HCT116 (cell line): ENCODE measurements at regions not wholly inside any gene's neighbourhood (a gene's known extent, or its start where the extent isn't known, plus 50 kb on each side); places are given as distances from the start of the nearest gene placed in this dataset.

Experiments
- ATAC-seq: fragments of 200-7000 bp; cut with Tn5 transposase; 2 replicates; pipeline ENCODE4 v1.9.1; 2020; ENCODE audit warnings: mild to moderate bottlenecking, moderate library complexity
- BruUV-seq: library from RNA; stranded (reverse); fragments of 400-500 nt; replicated peaks from 2 replicates; lab custom pipeline; 2021; lab: Mats Ljungman, UMichigan
- CTCF ChIA-PET: fragments of 300-600 bp; sonication (Branson Sonifier 250); formaldehyde crosslinking; loops from one replicate; lab custom pipeline; 2021; ENCODE audit warnings: antibody characterized with exemption; lab: Charles Lee
- POLR2A ChIA-PET: fragments of 300-600, 350-600 bp; sonication (Branson Sonifier 250); formaldehyde crosslinking; loops from one replicate; lab custom pipeline; 2021; ENCODE audit warnings: antibody characterized with exemption; lab: Charles Lee
- RAD21 ChIA-PET, 2 experiments: fragments of 300-600 bp; sonication (Branson Sonifier 250); formaldehyde crosslinking; loops; one replicate each; lab custom pipeline; 2023; ENCODE audit warnings: low total read pairs in 2 of 2; ENCODE audit not compliant: uncharacterized antibody in 2 of 2, unreplicated experiment in 2 of 2, low non-redundant PET in 1 of 2; lab: Charles Lee
- DNase-seq: peaks from one replicate; pipeline ENCODE4 v3.0.0-alpha.2; 2010; ENCODE audit warnings: low read depth, low spot score
- H2AFZ ChIP-seq: fragments of 200-600 bp; shearing (Covaris generic), sonication (generic); 2 replicates; pipeline ENCODE4 v1.6.1; 2017; ENCODE audit warnings: low read depth, mixed run types, mixed read lengths, antibody characterized with exemption, low read length; ENCODE audit not compliant: poor library complexity, severe bottlenecking
- H3K27ac ChIP-seq: 2 replicates; pipeline ENCODE4 v1.5.1; 2012; ENCODE audit warnings: low read depth, low read length
- H3K27me3 ChIP-seq: fragments of 200-600 bp; sonication (generic); 2 replicates; pipeline ENCODE4 v1.6.1; 2016; ENCODE audit warnings: mixed run types, low read length, mixed read lengths; ENCODE audit not compliant: insufficient read depth
- H3K36me3 ChIP-seq, 2 experiments: fragments of 200-500 bp in 1 of 2; fragments of 200-600 bp in 1 of 2; sonication (Bioruptor generic) in 1 of 2; sonication (generic) in 1 of 2; 2 replicates each; pipeline versions ENCODE4 v1.5.1 to v1.6.1; 2014 to 2016; ENCODE audit warnings: low read length in 2 of 2, inconsistent platforms in 1 of 2, mixed read lengths in 1 of 2, mixed run types in 1 of 2; ENCODE audit not compliant: insufficient read depth in 2 of 2, control insufficient read depth in 1 of 2
- H3K4me1 ChIP-seq, 2 experiments: fragments of 200-600 bp in 1 of 2; sonication (generic) in 1 of 2; 2 replicates each; pipeline versions ENCODE4 v1.5.1 to v1.6.1; 2012 to 2017; ENCODE audit warnings: low read length in 2 of 2, inconsistent platforms in 1 of 2, mild to moderate bottlenecking in 1 of 2, mixed read lengths in 1 of 2, mixed run types in 1 of 2, moderate library complexity in 1 of 2; ENCODE audit not compliant: insufficient read depth in 2 of 2, control insufficient read depth in 1 of 2
- H3K4me2 ChIP-seq: fragments of 200-600 bp; sonication (generic); 2 replicates; pipeline ENCODE4 v1.6.1; 2017; ENCODE audit warnings: mixed run types, low read length, mixed read lengths
- H3K4me3 ChIP-seq, 2 experiments: fragments of 200-600 bp in 1 of 2; sonication (generic) in 1 of 2; replicated peaks in 1 of 2; 2 replicates each; pipeline ENCODE4 v1.5.1; 2011 to 2016; ENCODE audit warnings: low read length in 2 of 2, control low read depth in 1 of 2, low read depth in 1 of 2, mild to moderate bottlenecking in 1 of 2, mixed read lengths in 1 of 2, mixed run types in 1 of 2
- H3K79me2 ChIP-seq: fragments of 200-600 bp; sonication (generic); 2 replicates; pipeline ENCODE4 v1.6.1; 2017; ENCODE audit warnings: mild to moderate bottlenecking, mixed run types, low read length, moderate library complexity, mixed read lengths; ENCODE audit not compliant: insufficient read depth
- H3K9ac ChIP-seq: fragments of 200-600 bp; sonication (generic); 2 replicates; pipeline ENCODE4 v1.6.1; 2016; ENCODE audit warnings: low read length, mixed read lengths
- H3K9me2 ChIP-seq: fragments of 200-600 bp; sonication (generic), shearing (Covaris generic); 2 replicates; pipeline ENCODE4 v1.6.1; 2017; ENCODE audit warnings: mixed run types, mild to moderate bottlenecking, moderate library complexity; ENCODE audit not compliant: insufficient read depth
- H3K9me3 ChIP-seq, 2 experiments: fragments of 200-500 bp in 1 of 2; fragments of 200-600 bp in 1 of 2; sonication (Bioruptor generic) in 1 of 2; sonication (generic) in 1 of 2; 2 replicates each; pipeline ENCODE4 v1.6.1; 2014 to 2017; ENCODE audit warnings: low read length in 2 of 2, mixed read lengths in 2 of 2, inconsistent platforms in 1 of 2, low read depth in 1 of 2, mild to moderate bottlenecking in 1 of 2, mixed run types in 1 of 2, moderate library complexity in 1 of 2; ENCODE audit not compliant: control insufficient read depth in 1 of 2, insufficient read depth in 1 of 2
- H4K20me1 ChIP-seq: fragments of 200-600 bp; sonication (generic), shearing (Covaris generic); 2 replicates; pipeline ENCODE4 v1.6.1; 2017; ENCODE audit warnings: mixed run types, mild to moderate bottlenecking, moderate library complexity; ENCODE audit not compliant: insufficient read depth
- CBX3 ChIP-seq: IDR thresholded peaks from 2 replicates; pipeline ENCODE4 v1.6.1; 2012; ENCODE audit warnings: low read depth
- CEBPB ChIP-seq: IDR thresholded peaks from 2 replicates; pipeline ENCODE4 v1.6.1; 2012; ENCODE audit warnings: low read depth
- EGR1 ChIP-seq: IDR thresholded peaks from 2 replicates; pipeline ENCODE4 v1.6.1; 2012; ENCODE audit warnings: low read depth
- ELF1 ChIP-seq: IDR thresholded peaks from 2 replicates; pipeline ENCODE4 v1.6.1; 2012; ENCODE audit warnings: low read depth, borderline replicate concordance
- EZH2 ChIP-seq: fragments of 200-600 bp; sonication (generic); IDR thresholded peaks from 2 replicates; pipeline ENCODE4 v1.6.1; 2017; ENCODE audit warnings: antibody characterized with exemption, mixed run types
- EZH2phosphoT487 ChIP-seq: fragments of 200-600 bp; IDR thresholded peaks from 2 replicates; pipeline ENCODE4 v1.6.1; 2018; ENCODE audit warnings: antibody characterized with exemption, borderline replicate concordance
- FOSL1 ChIP-seq: IDR thresholded peaks from 2 replicates; pipeline ENCODE4 v1.6.1; 2012; ENCODE audit warnings: low read depth
- POLR2AphosphoS5 ChIP-seq: IDR thresholded peaks from 2 replicates; pipeline ENCODE4 v1.6.1; 2011; ENCODE audit warnings: mild to moderate bottlenecking, low read depth, low read length, moderate library complexity
- RAD21 ChIP-seq: IDR thresholded peaks from 2 replicates; pipeline ENCODE4 v1.6.1; 2012; ENCODE audit warnings: low read depth, mild to moderate bottlenecking
- SIN3A ChIP-seq: IDR thresholded peaks from 2 replicates; pipeline ENCODE4 v1.6.1; 2012; ENCODE audit warnings: low read depth
- ZFX ChIP-seq: fragments of 450-650 bp; IDR thresholded peaks from 2 replicates; pipeline ENCODE4 v1.6.1; 2017
- ZNF274 ChIP-seq: fragments of 200-500 bp; sonication (Bioruptor generic); IDR thresholded peaks from 2 replicates; pipeline ENCODE4 v1.6.1; 2014; ENCODE audit warnings: mild to moderate bottlenecking, low read depth, low read length, inconsistent platforms
- intact Hi-C: fragments of 100-400 bp; cut with micrococcal nuclease; formaldehyde crosslinking; loops from 2 replicates; pipeline ENCODE4 v1.10.0; 2022
- TF ChIP-seq, protein P1 (sequence below): IDR thresholded peaks from 2 replicates; pipeline ENCODE4 v1.6.1; 2012
- TF ChIP-seq, protein P2 (sequence below), 3 experiments: fragments of 200-600 bp in 1 of 3; sonication (generic) in 1 of 3; IDR thresholded peaks in 2 of 3; conservative IDR thresholded peaks in 1 of 3; 2 replicates each; pipeline ENCODE4 v1.5.1; 2012 to 2017; ENCODE audit warnings: low read depth in 2 of 3, low read length in 2 of 3, antibody characterized with exemption in 1 of 3, borderline replicate concordance in 1 of 3, control low read depth in 1 of 3, mild to moderate bottlenecking in 1 of 3, mixed read lengths in 1 of 3, mixed run types in 1 of 3, moderate library complexity in 1 of 3; ENCODE audit not compliant: insufficient read depth in 1 of 3

DNA sequence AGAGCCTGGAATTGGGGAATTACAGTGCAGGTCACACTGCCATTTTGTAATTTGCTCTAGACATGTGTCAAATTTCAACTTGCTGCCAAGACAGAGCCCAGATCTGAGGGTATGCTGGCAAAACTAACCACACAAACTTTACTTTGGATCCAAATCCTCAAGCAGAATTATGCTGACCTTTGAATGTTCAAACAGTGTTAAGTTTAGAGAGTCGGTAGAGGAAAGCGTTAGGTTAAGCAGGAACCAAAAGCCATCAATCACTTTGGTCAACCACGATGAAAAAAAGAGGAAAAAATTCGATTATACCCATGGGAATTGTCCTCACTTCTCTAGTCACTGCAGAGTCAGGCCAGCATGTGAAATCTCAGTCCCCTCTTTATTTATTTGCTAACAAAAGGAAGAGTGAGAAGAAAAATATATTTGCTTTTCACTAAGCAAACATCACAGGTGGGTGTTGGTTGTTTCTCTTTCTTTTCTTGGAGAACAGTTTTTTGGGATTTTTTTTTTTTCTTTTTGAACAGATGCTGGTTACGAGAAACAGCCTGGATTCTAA, 105.1 kb upstream of the ADGRF1 start:
- TF ChIP-seq EZH2phosphoT487 (no peak), ZFX (no peak), FOSL1 (no peak), RAD21 (no peak), ZNF274 (no peak), ELF1 (no peak), CBX3 (no peak), POLR2AphosphoS5 (no peak), SIN3A (no peak), EGR1 (no peak), EZH2 (no peak), CEBPB (no peak)
- TF ChIP-seq, protein P1, sequence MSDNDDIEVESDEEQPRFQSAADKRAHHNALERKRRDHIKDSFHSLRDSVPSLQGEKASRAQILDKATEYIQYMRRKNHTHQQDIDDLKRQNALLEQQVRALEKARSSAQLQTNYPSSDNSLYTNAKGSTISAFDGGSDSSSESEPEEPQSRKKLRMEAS, result no peak
- TF ChIP-seq, protein P2, sequence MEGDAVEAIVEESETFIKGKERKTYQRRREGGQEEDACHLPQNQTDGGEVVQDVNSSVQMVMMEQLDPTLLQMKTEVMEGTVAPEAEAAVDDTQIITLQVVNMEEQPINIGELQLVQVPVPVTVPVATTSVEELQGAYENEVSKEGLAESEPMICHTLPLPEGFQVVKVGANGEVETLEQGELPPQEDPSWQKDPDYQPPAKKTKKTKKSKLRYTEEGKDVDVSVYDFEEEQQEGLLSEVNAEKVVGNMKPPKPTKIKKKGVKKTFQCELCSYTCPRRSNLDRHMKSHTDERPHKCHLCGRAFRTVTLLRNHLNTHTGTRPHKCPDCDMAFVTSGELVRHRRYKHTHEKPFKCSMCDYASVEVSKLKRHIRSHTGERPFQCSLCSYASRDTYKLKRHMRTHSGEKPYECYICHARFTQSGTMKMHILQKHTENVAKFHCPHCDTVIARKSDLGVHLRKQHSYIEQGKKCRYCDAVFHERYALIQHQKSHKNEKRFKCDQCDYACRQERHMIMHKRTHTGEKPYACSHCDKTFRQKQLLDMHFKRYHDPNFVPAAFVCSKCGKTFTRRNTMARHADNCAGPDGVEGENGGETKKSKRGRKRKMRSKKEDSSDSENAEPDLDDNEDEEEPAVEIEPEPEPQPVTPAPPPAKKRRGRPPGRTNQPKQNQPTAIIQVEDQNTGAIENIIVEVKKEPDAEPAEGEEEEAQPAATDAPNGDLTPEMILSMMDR (IDR thresholded peaks at IDR 0.05 in 2 of 3, conservative IDR thresholded peaks at IDR 0.05 in 1 of 3; ENCODE audit: borderline replicate concordance in 1 of 3, insufficient read depth in 1 of 3, low read depth in 2 of 3, low read length in 2 of 3), result no peak
- H3K4me1 ChIP-seq, result peaks cover 0 to 9% of the 10 kb centered on the region in 2 experiments; a peak in 2 of 4 replicates
- ChIA-PET RAD21 (no interaction called here), POLR2A (interaction anchor here (0.8 kb wide), 1 partner anchor 11 kb away, joined by 3 read pairs; no protein-coding TSS in a partner anchor), CTCF (no interaction called here)
- no peak overlapping the region for H2AFZ ChIP-seq
- intact Hi-C loops, result no loop called here
- H3K9me2 ChIP-seq, result no peaks in the 10 kb centered on the region
- no peak overlapping the region for H3K4me2 ChIP-seq
- ATAC-seq, result no peak
- no peak overlapping the region for H3K27ac ChIP-seq
- H3K27me3 ChIP-seq, result no peaks in the 10 kb centered on the region
- no peaks in the 10 kb centered on the region for H4K20me1 ChIP-seq
- no peaks in the 10 kb centered on the region for H3K36me3 ChIP-seq
- no TSS peak for BruUV-seq
- H3K79me2 ChIP-seq, result no peaks in the 10 kb centered on the region
- DNase-seq, result no peak
- H3K9me3 ChIP-seq, result no peaks in the 10 kb centered on the region
- H3K9ac ChIP-seq, result no peak overlapping the region
- no peak overlapping the region for H3K4me3 ChIP-seq
